ENCODE measurements at regions not wholly inside any gene's neighbourhood (a gene's known extent, or its start where the extent isn't known, plus 50 kb on each side); places are given as distances from the start of the nearest gene placed in this dataset.
"Not testable (repeated sequence)": the region's sequence is repeated elsewhere in the genome, so short reads cannot be mapped to it uniquely, and the experiment has no call there.

GRCh38 chr17:77622084-77622483 lies 336.4 kb upstream of the TNRC6C start:
- DNase-seq, result not testable (repeated sequence)

- DNase-seq, result peak; percentile 67
Measured at GRCh38 chr17:77622647-77623046, 335.9 kb upstream of the TNRC6C start.

GRCh38 chr17:77623321-77623720 lies 335.2 kb upstream of the TNRC6C start:
- DNase-seq, result not testable (repeated sequence)

- DNase-seq, result no peak
Measured at GRCh38 chr17:77628035-77628434, 330.5 kb upstream of the TNRC6C start.

GRCh38 chr17:77629284-77629683 lies 329.2 kb upstream of the TNRC6C start:
- DNase-seq, result not testable (repeated sequence)

- no peak for DNase-seq
Measured at GRCh38 chr17:77631307-77631706, 327.2 kb upstream of the TNRC6C start.

GRCh38 chr17:77632619-77633018 lies 325.9 kb upstream of the TNRC6C start:
- no peak for DNase-seq

GRCh38 chr17:77634710-77635109 lies 323.8 kb upstream of the TNRC6C start:
- DNase-seq, result no peak

- no peak for DNase-seq
Measured at GRCh38 chr17:77635176-77635575, 323.3 kb upstream of the TNRC6C start.

GRCh38 chr17:77635785-77636184 lies 322.7 kb upstream of the TNRC6C start:
- DNase-seq, result not testable (repeated sequence)

- DNase-seq, result no peak
Measured at GRCh38 chr17:77636835-77637817, 321.4 kb upstream of the TNRC6C start.

GRCh38 chr17:77637818-77638575 lies 320.5 kb upstream of the TNRC6C start:
- DNase-seq, result no peak

- DNase-seq, result no peak
Measured at GRCh38 chr17:77640252-77640651, 318.3 kb upstream of the TNRC6C start.

GRCh38 chr17:77640916-77641605 lies 317.4 kb upstream of the TNRC6C start:
- DNase-seq, result no peak

- no peak for DNase-seq
Measured at GRCh38 chr17:77641718-77642117, 316.8 kb upstream of the TNRC6C start.

- peak; percentile 73 for DNase-seq
Measured at GRCh38 chr17:77644181-77645071, 314.1 kb upstream of the TNRC6C start.

GRCh38 chr17:77645072-77646045 lies 313.1 kb upstream of the TNRC6C start:
- peak; percentile 37 for DNase-seq

- no peak for DNase-seq
Measured at GRCh38 chr17:77646046-77646430, 312.5 kb upstream of the TNRC6C start.

- DNase-seq, result no peak
Measured at GRCh38 chr17:77647531-77647930, 311.0 kb upstream of the TNRC6C start.

GRCh38 chr17:77649717-77650211 lies 308.7 kb upstream of the TNRC6C start:
- DNase-seq, result no peak
